Fibroblast of lung (primary cell): ENCODE measurements at regions not wholly inside any gene's neighbourhood (a gene's known extent, or its start where the extent isn't known, plus 50 kb on each side); places are given as distances from the start of the nearest gene placed in this dataset.

Source experiments
- DNase-seq, 2 donors: peaks; one replicate each; pipeline versions ENCODE4 v3.0.0 to v3.0.0-alpha.2; 2010; ENCODE audit warnings: low read depth in 2 of 2
- H2AFZ ChIP-seq: 2 replicates; pipeline ENCODE4 v1.5.1; 2012; ENCODE audit warnings: low read length, control low read depth, inconsistent platforms
- H3K27ac ChIP-seq: 2 replicates; pipeline ENCODE4 v1.5.1; 2011; ENCODE audit warnings: low read length, control low read depth; ENCODE audit not compliant: insufficient read depth
- H3K27me3 ChIP-seq: 2 replicates; pipeline ENCODE4 v1.5.1; 2011; ENCODE audit warnings: mild to moderate bottlenecking, low read length; ENCODE audit not compliant: control insufficient read depth, insufficient read depth
- H3K36me3 ChIP-seq: 2 replicates; pipeline ENCODE4 v1.5.1; 2011; ENCODE audit warnings: low read length; ENCODE audit not compliant: control insufficient read depth, insufficient read depth
- H3K4me1 ChIP-seq: 2 replicates; pipeline ENCODE4 v1.5.1; 2011; ENCODE audit warnings: low read length; ENCODE audit not compliant: control insufficient read depth, insufficient read depth; ENCODE audit errors: extremely low read depth
- H3K4me2 ChIP-seq: 2 replicates; pipeline ENCODE4 v1.5.1; 2011; ENCODE audit warnings: low read length, control low read depth; ENCODE audit not compliant: insufficient read depth; ENCODE audit errors: extremely low read depth
- H3K4me3 ChIP-seq, 4 experiments: fragments of 200-600 bp in 1 of 4; sonication (generic) in 1 of 4; replicated peaks in 1 of 4; 2 replicates each; pipeline ENCODE4 v1.5.1; 2011 to 2016; ENCODE audit warnings: low read length in 4 of 4, low read depth in 3 of 4, mild to moderate bottlenecking in 3 of 4, control low read depth in 2 of 4, inconsistent platforms in 1 of 4, mixed read lengths in 1 of 4; ENCODE audit not compliant: insufficient read depth in 1 of 4; ENCODE audit errors: control extremely low read depth in 1 of 4
- H3K79me2 ChIP-seq: 2 replicates; pipeline ENCODE4 v1.5.1; 2012; ENCODE audit warnings: mild to moderate bottlenecking, low read length, inconsistent platforms; ENCODE audit not compliant: control insufficient read depth, insufficient read depth
- H3K9ac ChIP-seq: 2 replicates; pipeline ENCODE4 v1.5.1; 2011; ENCODE audit warnings: mild to moderate bottlenecking, low read length, control low read depth; ENCODE audit not compliant: insufficient read depth
- H3K9me3 ChIP-seq: 2 replicates; pipeline ENCODE4 v1.5.1; 2012; ENCODE audit warnings: low read depth, low read length; ENCODE audit not compliant: control insufficient read depth, insufficient read depth
- H4K20me1 ChIP-seq: 2 replicates; pipeline ENCODE4 v1.5.1; 2011; ENCODE audit warnings: low read length; ENCODE audit not compliant: control insufficient read depth, insufficient read depth; ENCODE audit errors: extremely low read depth
- EZH2 ChIP-seq: IDR thresholded peaks from 2 replicates; pipeline ENCODE4 v1.5.1; 2012; ENCODE audit warnings: low read length, control low read depth, mild to moderate bottlenecking; ENCODE audit errors: missing control alignments
- TF ChIP-seq, protein P1 (sequence below), 2 donors: IDR thresholded peaks in 1 of 2; conservative IDR thresholded peaks in 1 of 2; 1 replicate in 1 of 2; 2 replicates in 1 of 2; pipeline ENCODE4 v1.5.1; 2011 to 2012; ENCODE audit warnings: low read length in 2 of 2, control low read depth in 1 of 2, inconsistent platforms in 1 of 2, low read depth in 1 of 2, mild to moderate bottlenecking in 1 of 2

DNA sequence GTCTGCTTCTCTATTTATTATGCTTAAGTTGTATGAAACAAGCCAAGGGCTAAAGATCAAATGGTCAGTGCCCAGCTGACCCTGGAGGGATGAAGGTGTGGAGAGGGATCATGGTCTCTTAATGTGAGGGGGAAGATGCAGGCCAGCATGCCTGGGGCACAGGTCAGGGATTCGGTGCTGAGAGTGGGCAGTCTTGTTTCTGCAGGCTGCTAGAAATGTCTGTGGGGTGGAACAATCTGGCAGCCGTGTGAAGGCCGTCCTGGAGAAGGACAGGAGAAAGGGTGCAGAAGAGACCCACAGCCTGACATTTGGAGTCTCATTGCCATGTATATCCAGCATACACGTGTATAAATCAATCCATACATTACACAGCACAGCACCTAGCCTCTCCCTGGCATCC, 258.3 kb upstream of the MOCS1 start:
- Histone ChIP-seq H2AFZ (no peak overlapping the region), H3K27ac (no peak overlapping the region), H3K9me3 (no peaks in the 10 kb centered on the region), H3K4me3 (no peak overlapping the region), H4K20me1 (no peaks in the 10 kb centered on the region), H3K4me1 (no peaks in the 10 kb centered on the region), H3K4me2 (no peak overlapping the region), H3K36me3 (no peaks in the 10 kb centered on the region), H3K9ac (no peak overlapping the region), H3K27me3 (no peaks in the 10 kb centered on the region), H3K79me2 (no peaks in the 10 kb centered on the region)
- DNase-seq, result no peak
- TF ChIP-seq, protein P1, sequence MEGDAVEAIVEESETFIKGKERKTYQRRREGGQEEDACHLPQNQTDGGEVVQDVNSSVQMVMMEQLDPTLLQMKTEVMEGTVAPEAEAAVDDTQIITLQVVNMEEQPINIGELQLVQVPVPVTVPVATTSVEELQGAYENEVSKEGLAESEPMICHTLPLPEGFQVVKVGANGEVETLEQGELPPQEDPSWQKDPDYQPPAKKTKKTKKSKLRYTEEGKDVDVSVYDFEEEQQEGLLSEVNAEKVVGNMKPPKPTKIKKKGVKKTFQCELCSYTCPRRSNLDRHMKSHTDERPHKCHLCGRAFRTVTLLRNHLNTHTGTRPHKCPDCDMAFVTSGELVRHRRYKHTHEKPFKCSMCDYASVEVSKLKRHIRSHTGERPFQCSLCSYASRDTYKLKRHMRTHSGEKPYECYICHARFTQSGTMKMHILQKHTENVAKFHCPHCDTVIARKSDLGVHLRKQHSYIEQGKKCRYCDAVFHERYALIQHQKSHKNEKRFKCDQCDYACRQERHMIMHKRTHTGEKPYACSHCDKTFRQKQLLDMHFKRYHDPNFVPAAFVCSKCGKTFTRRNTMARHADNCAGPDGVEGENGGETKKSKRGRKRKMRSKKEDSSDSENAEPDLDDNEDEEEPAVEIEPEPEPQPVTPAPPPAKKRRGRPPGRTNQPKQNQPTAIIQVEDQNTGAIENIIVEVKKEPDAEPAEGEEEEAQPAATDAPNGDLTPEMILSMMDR (conservative IDR thresholded peaks at IDR 0.05 in 1 of 2, IDR thresholded peaks at IDR 0.05 in 1 of 2; ENCODE audit: low read depth in 1 of 2, low read length in 2 of 2), result no peak

DNA sequence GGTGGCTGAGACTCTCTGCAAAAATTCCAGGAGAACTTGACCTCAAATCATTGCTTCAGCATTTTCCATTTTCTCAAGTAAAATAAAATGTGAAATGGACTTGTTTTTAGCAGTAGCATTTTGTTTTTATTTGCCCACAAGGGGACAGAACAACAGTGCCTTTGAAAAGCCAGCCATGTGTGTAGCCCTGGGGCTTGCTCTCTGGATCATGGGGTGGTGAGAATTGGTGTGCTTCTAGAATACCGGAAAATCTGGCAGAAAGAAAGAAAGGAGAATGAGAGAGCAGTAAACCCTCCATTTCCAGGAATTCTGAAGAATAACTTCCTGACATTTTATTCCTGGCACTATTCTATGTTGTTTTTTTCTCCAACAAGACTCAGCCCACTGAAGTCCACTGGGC, 254.7 kb upstream of the MOCS1 start:
- no peaks in the 10 kb centered on the region for H3K9me3 ChIP-seq
- H3K4me1 ChIP-seq, result no peaks in the 10 kb centered on the region
- H4K20me1 ChIP-seq, result no peaks in the 10 kb centered on the region
- TF ChIP-seq EZH2, result no peak
- TF ChIP-seq, protein P1 (conservative IDR thresholded peaks at IDR 0.05 in 1 of 2, IDR thresholded peaks at IDR 0.05 in 1 of 2; ENCODE audit: low read depth in 1 of 2, low read length in 2 of 2), result no peak
- H3K27ac ChIP-seq, result no peak overlapping the region
- no peaks in the 10 kb centered on the region for H3K36me3 ChIP-seq
- H2AFZ ChIP-seq, result no peak overlapping the region
- no peak overlapping the region for H3K9ac ChIP-seq
- no peak overlapping the region for H3K4me3 ChIP-seq
- DNase-seq, result no peak
- no peaks in the 10 kb centered on the region for H3K27me3 ChIP-seq
- H3K79me2 ChIP-seq, result no peaks in the 10 kb centered on the region
- no peak overlapping the region for H3K4me2 ChIP-seq

DNA sequence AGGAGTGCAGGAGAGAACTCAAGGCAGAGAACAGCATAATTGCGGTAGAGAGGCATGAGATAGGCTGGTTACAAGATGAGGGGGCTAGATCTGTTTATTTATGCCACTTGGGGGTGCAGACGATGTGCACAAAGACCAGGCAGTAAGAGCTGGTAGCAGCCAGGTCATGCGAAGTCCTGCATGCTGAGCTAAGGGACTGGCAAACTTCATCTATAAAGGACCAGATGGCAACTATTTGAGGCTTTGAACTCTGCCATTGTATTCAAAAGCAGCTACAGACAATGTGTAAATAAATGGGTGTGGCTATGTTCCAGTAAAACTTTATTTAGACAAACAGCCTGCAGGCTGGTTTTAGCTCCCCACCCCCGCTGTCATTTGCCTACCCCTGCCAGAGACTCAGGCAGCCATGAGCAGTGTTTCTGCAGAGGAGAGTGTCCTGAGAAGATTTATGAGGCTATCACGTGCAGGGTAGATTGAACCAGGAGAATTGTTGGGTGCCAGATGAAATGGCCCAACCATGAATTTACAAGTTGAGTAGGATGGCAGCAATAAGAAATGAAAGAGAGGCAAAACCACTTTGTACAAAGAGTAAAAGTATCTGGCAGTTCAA, 253.4 kb upstream of the MOCS1 start:
- no peak overlapping the region for H3K4me2 ChIP-seq
- H3K4me3 ChIP-seq, result no peak overlapping the region
- no peaks in the 10 kb centered on the region for H3K79me2 ChIP-seq
- H3K27me3 ChIP-seq, result no peaks in the 10 kb centered on the region
- no peak overlapping the region for H3K9ac ChIP-seq
- TF ChIP-seq EZH2, result no peak
- TF ChIP-seq, protein P1 (conservative IDR thresholded peaks at IDR 0.05 in 1 of 2, IDR thresholded peaks at IDR 0.05 in 1 of 2; ENCODE audit: low read depth in 1 of 2, low read length in 2 of 2), result no peak
- H3K9me3 ChIP-seq, result no peaks in the 10 kb centered on the region
- no peaks in the 10 kb centered on the region for H4K20me1 ChIP-seq
- no peaks in the 10 kb centered on the region for H3K36me3 ChIP-seq
- no peak overlapping the region for H2AFZ ChIP-seq
- DNase-seq, result no peak
- H3K4me1 ChIP-seq, result no peaks in the 10 kb centered on the region
- H3K27ac ChIP-seq, result no peak overlapping the region
